NCI-H524 (cell line): ENCODE measurements at regions not wholly inside any gene's neighbourhood (a gene's known extent, or its start where the extent isn't known, plus 50 kb on each side); places are given as distances from the start of the nearest gene placed in this dataset.

Experiments used
- DNase-seq, 2 experiments: peaks; one replicate each; lab custom pipeline; 2025; lab: John Stamatoyannopoulos, UW

DNA sequence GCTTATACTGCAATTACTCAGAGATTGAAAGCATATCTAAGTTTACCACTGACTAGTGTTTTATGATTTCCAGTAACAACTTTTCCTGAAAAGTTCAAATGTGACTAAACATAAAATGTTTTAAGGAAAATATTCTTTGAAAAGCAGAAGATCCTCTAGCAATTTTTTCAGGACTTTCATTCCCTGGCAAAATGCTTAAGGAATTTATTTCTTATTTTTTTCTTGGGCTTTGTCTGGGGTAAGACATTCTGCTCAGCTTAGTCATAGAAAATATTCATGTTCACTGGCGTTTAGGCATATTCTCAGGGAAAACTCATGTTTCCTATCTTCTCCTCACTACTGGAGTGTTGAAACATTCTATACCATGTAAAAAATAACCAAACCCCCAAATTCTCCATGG, 235.3 kb upstream of the CEP162 start:
- DNase-seq = no peak

DNA sequence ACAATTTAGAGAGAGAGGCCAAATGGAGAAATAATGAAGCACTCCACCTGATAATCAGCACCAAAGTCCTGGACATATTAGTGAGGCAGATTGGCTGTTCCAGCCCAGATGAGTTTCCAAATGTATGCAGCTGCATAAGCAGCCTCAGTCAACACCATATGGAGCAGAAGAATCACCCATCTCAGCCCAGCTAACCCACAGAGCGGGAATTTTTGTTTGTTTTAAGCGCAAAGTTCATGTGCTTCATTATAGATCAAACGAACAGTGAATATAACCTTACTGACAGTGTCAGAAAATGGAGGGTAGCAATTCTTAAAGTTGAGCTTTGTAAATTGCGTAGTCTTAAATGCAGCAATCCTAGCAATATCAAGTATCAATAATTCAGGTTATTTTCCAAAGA, 234.0 kb upstream of the CEP162 start:
- peak; percentile 31 to 73 for DNase-seq

DNA sequence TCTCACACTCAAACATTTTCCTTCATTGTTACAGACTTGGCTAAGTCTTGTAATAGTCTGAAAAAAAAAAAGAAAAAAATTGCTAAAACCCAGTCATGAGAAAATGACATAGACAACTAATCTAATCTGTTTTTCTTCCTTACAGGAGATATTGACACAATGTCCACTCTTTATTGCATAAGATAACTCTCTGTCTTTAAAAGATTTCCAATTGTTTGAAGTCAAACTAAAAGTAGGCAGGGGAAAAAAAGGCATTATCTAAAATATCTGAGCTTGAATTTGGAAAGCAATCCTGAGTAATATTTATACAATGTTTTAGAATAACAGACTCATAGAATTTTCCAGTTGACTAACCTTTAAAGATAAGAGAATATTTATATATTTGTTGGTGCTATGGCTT, 233.0 kb upstream of the CEP162 start:
- no peak for DNase-seq

DNA sequence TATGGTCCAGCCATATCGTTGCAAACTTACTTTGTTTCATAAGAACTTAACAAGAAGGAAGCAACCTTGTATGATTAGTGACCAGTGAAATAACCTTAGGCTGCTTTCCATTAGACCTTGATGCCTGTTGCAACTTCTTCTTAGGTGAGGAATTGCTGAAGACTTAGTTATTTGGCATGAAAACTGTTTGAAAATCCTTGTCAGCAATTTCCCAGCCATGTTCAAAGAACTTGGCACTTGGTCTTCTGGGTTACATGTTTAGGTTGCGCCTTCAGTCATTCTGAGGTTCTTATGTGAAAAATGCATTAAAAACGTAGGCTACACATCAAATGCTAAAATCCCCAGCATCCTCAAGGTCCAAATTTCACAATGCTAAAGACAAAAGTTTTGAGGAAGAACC, 232.0 kb upstream of the CEP162 start:
- DNase-seq = no peak

DNA sequence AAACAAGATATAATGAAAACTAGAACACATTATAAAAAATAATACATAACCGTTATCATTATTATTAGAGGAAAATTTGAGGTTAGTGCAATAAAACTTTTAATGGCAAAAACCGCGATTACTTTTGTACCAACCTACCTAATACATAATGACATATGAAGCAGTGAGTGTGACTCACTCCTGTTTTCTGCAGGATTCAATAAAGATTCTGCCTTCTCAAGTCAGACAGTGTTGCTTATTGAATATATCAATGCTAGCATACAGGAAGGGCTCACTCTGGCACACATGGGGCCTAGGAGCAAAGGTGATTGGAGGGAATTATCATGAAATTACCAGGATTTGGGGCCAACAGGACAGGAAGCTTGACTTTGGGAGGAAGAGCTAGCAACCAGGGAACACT, 230.8 kb upstream of the CEP162 start:
- no peak for DNase-seq

DNA sequence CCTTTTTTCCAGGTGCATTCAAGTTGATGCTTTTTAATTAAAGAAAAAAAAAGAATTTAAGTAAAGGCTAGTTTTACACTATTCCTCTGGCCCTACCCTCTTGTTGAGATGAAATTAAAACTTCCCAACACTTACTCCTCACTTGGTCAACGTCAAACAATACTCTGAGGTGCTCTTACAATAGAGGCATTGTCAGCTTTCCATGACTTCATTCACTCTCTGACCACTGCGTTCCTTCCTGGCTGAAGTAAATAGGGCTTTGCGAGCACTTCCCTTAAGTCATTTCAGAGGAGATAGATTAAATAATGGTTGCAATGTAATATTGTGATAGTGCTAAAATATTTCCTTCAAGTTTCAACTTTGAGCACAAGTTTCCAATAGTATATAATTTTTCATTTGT, 229.8 kb upstream of the CEP162 start:
- no peak for DNase-seq

DNA sequence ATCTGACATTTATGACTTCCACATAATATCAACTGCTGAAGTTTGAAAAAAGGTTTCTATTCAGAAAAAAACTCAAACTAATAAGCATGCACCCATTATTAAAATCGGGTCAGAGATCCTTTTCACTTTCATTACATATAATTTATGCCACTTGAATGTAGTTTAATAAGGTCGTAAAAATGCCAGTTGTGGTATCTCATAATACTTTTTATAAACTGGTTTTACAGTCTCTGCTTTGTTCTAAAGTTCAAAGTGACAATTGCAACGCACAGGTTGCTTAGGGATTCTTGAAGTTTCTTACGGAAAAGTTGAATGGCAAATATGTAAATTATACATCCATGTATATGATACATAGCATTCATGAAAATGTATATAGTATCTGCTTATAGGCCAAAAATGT, 229.4 kb upstream of the CEP162 start:
- DNase-seq = no peak

DNA sequence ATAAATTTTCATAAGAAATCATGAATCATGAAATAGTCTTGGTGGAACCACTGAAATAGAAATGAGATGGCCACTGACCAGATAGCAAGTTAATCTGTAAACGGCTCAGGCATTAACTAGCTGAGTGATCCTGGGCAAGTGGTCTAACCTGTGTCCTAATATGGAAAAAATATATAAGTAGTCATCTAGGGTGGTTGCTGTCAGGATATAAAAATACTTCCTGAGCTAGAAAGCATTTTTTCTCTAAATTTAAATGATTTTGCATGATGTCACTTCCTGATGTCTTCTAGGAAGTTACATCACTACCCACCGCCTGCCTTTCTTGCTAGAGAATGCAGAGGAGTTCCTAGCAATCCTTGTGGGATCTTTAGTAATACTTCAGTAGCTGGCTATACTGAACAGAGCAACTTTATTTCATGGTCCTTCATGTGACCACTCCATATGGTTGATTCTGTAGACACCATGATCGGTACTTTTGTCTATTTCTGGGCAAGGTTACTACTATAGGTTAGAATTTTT, 228.1 kb upstream of the CEP162 start:
- no peak for DNase-seq

DNA sequence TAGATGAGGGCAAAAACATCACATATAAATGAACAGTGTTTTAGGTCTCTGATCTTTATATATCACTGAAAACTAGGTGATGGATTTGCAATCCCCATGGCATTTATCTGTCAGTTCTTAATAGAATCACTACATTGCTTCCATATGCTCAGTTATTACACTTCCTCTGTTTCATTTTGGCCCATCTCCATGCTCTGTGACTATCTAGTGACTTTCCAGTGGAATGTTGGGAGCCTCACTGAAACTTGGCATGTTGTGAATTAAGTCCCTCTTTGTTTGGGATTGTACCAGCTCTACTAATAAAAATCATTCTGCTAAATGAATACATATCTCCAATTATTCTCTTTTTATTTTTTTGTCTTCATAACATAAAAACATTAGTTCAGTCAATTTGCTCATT, 226.1 kb upstream of the CEP162 start:
- no peak for DNase-seq

DNA sequence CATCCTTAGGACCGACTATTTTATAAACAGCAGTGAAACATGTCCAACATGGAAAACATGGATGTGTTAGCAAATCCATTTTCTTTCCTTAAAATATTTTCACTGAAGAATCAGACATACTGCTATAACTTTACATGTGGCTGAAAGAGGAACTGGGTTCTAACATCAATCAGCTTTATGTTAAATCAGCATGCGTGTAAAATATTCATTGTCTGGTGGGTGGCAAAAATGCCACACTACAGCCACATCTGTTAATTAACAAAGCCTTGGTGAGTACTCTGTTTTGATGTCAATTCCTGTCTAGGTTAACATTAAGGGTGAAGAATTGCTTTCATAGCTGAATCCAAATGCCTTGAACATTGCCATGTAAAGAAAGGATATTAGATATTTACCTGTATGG, 222.6 kb upstream of the CEP162 start:
- DNase-seq = no peak

DNA sequence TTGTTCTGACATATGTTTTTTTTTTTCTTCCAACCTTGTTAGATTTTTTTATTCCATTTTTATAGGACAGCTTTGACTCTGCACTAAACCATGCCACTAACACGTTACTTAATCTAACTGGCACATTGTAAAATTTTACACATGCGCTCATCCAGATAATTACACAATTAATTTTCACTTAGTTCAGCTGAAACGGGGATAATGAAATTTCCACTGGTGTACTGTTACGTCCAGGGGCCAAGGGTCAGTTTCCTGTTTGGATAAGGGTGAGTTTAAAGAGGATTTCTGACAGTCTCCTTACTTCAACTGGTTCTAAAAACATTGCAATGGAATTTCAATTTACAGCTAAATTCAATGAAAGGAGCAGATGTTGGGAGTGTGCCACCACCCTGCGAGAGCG, 221.8 kb upstream of the CEP162 start:
- no peak for DNase-seq

DNA sequence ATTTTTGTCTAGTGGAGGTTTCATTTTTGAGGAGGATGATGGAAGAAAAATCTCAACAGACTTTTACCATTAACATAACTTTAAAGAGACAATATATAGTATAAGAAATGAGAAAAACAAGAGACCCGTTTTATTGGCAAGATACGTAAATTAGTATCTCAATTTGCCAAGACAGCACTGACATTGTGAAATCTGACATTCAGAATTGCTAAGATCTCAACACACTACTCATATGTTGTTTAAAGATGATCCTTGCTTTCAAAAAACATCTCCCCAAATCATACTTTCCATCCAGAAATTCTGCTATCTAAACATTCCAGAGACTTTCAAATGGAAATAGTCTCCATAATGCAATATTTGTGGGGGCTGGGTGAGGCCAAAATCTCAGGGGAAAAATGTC, 220.9 kb upstream of the CEP162 start:
- DNase-seq = no peak

DNA sequence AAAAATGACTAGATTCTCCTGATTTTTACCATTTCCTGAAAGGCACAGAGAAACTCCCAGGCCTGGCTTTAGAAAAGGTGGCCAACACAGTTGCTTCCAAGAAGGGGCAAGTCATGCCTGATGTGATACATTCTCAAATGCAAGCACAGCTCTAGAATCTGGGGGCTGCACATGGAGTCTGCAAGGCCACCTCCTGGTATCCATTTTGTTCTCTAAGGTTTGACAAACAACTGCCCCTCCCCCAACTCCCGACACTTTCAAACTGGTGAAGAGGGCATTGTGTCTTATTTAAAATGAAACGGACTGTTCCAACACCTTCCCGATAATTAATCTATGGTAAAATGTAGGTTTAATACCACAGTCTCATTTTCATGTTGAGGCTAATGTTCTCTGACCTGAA, 220.2 kb upstream of the CEP162 start:
- DNase-seq = no peak

DNA sequence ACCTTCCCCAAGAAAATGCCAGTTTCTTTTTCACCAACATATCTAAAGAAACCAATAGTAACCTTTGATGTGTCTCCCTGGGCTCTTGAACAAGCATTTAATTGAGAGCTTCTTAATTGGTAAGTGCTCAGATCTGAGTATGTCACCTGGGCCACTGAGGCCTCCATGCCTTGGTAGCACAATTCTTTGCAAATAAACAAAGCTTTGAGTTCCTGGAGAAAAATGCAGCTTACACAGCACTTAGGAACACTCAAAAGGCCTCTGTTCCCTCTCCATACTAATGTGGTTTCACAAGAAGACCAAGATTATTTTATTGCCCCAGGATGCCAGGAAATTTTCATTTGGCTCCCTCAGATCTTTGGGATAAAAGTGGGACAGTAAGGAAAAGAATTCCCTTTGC, 217.6 kb upstream of the CEP162 start:
- no peak for DNase-seq

DNA sequence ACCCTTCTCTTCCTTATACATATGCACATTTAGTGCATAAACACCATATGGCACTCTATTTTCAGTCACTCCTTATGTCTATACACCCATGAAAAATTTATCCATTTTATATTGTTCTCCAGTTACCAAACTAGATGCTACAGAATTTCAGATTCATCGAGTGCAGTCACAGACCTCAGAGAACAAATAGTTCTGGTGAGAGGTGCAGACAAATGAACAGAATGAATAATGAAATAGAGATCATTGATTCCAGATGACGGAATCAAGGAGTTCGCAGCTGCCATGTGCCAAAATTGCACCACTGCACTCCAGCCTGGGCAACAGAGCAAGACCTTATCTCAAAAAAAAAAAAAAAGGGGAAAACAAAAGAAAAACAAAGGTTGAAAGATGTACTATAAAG, 214.8 kb upstream of the CEP162 start:
- no peak for DNase-seq

DNA sequence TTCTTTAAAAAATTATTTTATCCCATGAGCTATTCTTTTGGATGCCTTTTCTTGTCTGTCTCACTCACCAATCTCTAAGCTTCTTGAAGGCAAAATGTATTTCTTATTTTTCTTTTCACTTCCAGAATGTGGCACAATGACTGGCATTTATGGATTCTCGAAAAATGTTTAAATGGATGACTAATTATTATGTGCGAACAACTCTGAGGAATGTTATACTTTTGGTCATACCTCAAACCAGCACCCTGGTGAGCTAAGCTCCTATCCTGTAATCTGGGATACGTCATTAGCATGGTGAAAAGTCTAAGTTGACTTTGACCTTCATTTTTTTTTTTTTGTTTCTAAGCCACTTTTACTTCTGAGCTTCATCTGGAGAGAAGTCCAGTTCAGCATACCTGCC, 214.0 kb upstream of the CEP162 start:
- DNase-seq = no peak

DNA sequence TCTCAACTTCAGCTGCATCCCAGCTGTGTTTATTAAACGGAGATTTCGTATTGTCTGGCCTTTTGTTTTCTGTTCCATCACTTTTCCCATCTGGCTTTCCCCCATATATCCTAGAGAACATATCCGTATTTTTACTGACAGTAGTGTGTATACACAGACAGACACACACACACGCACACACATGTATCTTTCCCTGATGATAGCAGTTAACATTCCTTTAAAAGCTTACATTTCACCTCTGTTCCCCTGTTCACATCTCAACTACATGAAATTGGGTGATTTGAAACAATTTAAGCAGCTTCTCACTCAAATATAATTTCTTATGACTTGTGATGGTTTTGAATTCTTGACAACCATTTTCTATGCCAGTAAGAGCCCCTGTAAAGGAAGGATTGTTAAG, 207.1 kb upstream of the CEP162 start:
- DNase-seq = no peak

DNA sequence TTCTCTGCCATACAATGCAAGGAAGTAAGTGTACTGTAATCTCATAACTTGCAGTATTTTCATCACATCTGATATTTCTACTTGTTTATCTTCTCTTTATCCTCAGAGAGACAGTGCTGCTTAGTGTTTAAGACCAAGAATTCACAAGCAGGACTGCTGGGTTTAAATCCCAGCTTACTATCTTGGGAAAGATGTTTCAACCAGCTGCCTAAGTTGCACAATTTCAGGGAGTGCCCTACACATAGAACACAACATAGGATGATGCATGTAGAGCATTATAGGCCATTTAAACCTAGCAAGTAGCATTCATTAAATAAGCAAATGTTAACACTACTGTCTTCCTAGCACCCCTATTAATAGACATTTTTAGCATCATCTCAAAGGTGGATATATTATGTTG, 205.2 kb upstream of the CEP162 start:
- DNase-seq = no peak

DNA sequence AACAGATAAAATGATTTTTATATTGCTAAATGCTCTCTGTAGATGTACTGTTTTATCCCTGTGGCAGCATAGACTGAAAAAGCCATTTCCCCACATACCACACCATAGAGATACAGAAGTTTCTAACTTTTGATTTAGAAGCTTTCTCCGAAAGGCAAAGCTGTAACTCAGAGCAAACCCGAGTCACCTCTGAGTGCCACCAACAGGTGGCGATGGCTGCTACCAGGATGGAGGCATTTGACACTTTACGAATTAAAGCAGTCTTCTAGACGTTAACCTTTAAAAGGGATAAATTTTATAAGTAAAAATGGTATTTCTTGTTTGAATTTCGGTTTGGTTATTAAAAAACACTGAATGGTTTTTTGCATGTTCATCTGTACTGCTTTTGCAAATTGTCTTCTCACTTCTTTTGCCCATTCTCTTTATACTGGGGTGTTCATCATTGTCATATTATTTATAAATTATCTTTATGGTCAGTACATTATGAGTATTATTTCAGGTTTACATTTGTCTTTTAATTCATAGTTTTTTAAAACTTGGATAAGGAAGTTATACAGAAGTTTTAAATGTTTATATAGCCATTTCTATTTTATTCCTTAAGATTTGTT, 201.0 kb upstream of the CEP162 start:
- peak; percentile 12 to 51 for DNase-seq

DNA sequence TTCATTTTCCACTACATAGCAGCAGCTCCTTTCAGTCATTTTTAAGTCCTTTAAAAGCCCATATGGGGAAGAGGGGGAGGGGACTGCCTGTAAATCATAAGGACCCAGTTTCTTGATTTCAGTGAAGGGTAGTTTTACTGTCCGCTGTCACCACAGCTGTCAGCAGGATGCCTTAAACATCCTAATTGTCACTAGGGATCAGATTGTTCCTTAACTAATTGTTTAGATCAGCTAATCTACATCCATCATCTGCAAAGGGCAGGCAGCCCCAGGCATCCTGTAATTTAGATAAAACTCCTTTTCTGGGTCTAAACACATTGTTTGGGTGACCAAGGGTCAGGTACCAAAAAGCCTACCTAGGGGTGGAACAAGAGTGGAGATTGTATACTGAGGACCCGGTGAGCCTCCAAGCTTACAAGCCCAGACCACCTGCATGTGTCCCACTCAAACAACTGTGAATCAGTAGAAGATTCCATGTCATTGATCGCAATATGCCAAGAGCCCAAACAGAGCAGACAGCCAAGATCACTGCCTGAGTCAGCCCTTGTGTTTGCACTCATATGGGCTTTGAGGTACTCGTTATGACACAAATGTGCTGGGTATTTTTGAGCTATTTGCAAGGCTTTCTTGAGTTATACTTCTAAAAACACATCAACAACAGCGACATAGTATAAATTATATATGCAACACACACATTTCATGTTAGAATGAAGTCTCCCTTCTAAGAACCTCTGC, 198.7 kb upstream of the CEP162 start:
- DNase-seq = peak; percentile 64 to 86

DNA sequence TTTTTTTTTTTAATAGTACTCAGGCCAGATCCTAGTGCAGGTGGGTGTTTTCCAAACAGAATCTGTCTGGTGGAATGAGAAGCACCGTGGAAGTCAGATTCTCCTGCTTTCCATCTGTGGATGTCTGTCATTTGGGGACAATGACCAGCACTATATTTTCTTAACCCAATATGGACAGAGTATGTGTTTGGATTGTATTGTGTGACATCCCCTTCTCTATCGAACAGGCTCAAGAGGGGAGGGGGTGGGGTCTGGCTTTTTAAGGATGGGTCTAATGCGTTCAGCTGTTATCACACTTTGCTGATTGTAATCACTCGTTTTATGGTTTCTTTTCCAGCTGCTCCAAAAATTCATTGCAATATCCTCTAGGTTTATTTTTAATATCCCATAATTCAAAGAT, 197.5 kb upstream of the CEP162 start:
- peak in 1 of 2 experiments; percentile 26 for DNase-seq

DNA sequence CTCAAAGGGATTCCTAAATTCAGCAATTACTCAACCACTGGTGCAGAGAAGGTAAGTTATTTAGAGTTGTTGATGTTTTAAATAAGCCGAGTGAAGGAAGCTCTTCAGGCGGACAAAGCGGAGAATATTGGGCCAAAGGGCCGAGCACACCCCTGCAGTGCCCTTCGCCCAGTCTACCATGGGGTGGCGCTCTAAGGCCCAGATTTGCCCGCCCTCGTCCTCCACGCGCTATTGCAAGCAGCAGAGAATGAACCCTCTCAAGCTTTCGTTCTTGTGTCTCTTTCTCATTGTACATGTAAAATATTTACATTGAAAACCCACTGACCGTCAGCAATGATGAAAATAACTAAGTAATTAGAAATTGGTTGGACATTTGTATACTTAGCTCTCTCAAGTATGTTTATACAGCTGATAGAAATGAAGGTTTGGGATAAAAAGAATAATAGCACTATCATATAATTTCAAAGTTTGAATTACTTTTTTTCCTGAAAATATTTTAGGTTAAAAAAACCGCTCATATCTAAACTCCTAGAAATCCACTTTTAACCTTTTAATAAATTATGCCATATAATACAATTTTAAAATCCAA, 195.0 kb upstream of the CEP162 start:
- peak; percentile 23 to 61 for DNase-seq

DNA sequence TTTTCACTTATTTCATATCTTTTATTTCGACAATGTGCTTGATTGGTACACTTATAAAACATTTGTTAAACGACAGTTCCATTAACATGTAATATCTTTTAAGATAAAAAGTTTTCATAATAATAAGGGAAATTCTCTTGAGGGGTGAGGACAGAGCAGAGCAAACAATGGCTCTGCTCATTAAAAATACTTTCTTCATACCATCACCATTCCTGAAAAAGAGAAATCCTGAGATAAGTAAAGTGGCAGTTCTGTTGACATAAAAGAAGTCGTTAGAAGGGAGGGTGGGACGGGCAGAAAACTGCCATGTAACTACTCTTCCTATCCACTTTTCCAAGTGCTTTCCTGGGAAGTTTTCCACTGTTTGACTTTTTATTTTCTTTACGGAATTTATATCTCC, 193.6 kb upstream of the CEP162 start:
- DNase-seq = no peak

DNA sequence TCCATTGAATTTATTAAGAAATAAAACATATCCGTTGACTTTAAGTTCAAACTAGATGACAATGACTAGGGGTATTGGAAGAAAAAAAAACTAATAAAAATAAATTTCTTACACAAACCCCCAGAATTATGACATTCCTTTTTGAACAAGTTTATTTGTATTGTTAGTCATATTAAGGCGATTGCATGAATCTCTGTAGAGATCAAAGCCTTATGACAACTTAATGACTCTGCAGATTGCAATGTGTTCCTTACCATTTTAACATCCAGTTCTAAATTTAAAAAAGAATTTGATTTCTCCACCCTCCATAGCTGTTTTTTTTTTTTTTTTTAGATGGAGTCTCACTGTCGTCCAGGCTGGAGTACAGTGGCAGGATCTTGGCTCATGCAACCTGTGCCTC, 189.8 kb upstream of the CEP162 start:
- no peak for DNase-seq
